Stimulated activated CD4-positive, alpha-beta T cell treated with anti-CD3 and anti-CD28 coated beads, TNF-alpha, amount 100 ng/mL, for 4 hours (primary cell): ENCODE measurements at regions not wholly inside any gene's neighbourhood (a gene's known extent, or its start where the extent isn't known, plus 50 kb on each side); places are given as distances from the start of the nearest gene placed in this dataset.

Experiments used
- DNase-seq, 3 experiments: peaks; one replicate each; pipeline ENCODE4 v3.0.0-alpha.2; 2020; ENCODE audit warnings: low read depth in 3 of 3

DNA sequence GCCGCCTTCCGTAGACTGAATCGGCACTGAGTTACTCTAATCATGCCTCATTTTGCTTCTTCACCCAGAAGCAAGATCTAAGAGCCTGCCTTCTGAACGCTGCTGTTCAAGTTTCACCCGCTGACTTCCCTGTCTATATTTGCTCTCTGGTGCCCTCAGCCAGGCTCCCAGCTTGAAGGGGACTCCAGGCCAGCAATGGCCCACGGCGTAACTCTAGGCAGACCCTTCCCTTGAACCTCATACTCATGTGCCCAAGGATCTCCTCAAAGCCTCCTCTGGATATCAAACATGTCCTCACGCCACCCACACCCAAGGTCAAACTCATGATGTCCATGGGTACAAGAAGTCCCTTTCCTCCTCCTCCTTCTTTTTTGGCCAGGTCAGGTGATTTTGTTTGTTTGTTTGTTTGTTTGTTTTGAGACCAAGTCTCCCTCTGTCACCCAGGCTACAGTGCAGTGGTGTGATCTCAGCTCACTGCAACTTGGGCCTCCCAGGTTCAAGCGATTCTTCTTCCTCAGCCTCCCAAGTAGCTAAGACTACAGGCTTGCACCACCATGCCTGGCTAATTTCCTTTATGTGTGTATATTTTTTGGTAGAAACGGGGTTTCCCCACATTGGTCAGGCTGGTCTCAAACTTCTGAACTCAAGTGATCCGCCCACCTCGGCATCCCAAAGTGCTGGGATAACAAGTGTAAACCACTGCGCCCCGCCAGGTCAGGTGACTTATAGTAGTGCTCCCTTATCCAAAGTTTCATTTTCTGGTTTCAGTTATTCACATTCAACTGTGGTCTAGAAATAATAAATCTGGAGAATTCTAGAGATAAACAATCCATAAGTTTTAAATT lies 239.0 kb downstream of the SYK start:
- DNase-seq: no peak

DNA sequence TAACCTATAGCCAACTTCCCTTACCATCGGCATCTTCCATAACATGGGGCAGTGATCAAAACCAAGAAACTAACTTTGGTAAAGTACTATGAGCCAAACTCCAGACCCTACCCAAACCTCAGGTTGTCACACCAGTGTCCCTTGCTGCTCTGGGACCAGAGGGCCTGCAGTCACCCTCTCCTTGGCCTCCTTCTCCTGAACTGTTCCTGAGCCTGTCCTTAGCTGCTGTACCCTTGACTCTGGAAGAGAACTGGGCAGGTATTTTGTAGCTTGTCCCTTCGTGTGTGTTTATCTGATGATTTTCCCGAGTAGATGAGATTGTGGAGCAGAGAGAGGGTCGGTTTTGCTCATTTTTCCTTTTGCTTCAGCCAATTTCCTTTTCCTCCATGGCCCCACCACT lies 240.4 kb downstream of the SYK start:
- no peak for DNase-seq

DNA sequence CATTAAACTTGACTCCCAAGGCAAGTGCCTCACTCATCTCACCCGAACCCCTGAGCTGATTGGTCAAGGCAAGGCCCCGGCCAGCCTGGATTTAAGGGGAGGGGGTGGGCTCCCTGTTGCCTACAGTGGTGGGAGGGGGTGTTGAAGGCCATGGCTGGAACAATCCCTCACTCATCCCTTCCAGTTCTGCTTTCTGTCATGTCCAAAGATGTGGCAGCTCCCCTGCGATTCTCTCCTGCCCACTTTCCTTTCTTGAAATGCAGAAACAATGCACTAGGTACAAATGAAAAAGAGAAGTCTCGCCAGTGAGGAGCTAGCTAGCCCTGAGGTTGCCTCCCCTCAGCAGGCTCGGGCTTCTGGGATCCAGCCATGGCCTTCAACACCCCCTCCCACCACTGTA lies 240.9 kb downstream of the SYK start:
- no peak for DNase-seq

DNA sequence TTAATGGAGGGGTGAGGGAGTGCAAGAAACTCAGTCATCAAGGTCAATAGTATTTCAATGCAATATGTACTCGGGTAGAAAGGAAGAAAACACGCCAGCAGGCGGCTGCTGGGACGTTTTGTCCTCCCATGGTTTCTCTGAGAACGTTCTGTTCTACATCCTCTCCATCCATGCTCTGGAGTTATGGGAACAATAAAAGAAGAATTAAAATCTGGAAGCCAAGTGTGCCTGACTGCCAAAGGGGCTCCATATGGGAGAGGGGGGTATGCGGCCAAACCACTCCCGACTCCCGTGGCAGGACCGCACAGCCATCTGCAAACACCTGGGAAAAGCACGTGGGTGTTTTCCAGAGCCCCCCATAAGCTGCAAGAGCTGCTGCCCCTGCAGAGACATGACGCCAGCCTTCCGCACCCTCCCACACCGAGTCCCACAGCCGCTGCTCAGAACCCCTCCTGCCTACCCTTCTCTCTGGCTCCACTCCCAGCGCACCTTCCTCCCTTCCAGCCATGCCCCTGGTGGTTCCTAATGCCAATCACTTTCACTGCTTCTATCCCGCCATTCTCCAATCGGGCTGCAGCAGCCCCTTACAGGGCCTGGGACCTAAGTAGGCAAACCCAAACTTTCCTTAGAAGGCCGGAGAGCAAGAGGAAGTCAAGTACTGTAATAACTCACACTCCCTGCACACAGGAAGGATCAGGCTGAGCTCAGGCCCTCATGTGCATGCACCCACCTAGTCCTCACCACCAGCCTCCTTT lies 241.6 kb downstream of the SYK start:
- no peak for DNase-seq

DNA sequence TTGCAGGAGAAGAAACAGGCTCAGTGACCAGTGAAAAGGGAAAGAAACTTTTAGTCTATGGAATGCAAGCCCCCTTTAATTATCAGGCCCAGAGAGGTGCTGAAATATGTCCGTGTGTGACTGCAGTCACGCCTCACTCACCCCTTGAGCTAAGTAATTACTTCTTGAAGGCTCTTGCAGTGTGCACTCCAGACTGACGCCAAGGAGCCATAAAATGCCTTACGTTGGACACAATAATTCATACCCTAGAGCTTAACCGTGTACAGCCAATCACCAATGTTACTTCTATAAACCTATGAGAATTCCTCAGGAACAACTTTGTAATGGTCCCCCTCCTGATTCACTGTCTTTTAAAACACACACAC lies 242.2 kb downstream of the SYK start:
- DNase-seq: no peak

DNA sequence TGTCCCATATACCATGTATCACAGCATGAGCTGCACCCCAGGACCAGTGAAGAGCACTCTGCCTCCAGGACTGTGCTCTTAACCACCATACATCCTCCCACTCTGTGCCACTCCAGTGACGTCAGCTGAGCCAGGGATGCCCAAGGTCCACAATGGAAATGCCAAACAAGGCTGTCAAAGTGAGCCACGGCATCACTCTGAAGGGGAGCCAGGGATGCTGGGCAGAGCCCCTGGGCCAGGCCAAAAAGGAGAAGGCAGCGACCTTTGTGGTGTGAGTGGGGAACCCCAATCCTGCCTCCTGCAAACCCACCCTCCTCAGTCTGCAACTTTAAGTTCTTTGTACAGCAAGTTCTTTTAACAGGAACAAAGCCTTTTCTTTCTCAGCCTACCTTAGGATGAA lies 242.7 kb downstream of the SYK start:
- DNase-seq: no peak

DNA sequence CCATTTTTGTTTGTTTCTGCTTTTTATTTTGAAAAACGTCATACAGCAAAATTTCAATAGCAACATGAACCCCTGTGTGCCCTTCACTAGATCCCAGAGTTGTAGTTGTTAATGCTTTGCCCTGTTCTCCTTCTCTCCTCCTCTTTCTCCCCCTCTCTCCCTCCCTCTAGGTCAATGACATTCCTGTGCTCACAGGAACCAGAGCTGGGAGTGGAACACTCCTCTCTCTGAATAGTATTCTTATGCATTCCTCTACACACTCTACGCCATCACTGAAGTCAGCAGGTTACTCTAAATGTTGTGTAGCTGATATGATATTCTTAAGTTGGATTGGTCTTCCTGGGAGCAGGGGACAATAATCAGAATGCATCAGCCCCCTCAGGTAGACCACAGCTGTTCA lies 243.4 kb downstream of the SYK start:
- DNase-seq: no peak

DNA sequence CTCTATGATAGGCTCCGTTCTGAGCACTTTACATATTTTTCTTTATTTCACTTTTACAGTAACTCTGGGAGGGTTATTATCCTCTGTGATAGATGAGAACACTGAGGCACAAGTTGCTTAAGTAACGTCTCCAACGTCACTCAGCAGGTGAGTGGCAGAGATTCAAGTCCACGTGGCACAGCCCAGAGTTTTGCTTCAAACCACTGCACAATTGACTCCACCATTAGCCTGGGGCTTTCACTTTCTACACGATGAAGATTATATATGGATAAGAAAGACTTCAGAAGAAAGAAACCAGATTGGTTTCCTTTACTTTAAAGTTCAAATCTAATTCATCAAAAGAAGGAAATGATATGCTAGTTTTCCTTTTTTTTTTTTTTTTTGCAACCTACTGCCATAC lies 245.9 kb downstream of the SYK start:
- no peak for DNase-seq

DNA sequence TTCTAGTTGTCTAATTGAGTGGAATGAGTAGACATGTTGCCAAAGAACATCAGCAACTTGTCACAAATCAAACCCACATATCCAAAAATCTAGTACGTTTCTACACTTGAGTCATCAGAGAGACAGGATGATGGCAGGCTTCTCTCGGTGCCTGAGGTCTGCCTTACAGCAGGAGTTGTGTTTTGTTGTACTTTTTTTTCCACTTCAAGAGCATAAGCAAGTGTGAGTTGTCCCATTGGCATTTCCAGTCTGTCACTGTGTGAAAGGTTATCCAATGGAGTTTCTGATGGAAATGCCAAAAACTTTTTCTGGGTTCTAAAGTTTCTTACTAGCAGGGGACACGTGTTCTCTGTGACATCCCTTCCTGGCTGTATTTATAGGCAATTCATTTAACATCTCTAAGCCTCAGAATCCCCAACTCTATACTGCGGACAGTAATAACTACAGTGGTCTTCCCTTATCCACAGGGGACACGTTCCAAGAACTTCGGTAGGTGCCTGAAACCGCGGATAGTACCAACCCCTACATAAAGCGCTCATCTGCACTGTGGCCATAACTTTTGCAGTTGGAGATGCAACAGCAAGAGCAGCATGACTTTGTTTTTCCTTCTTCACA lies 246.5 kb downstream of the SYK start:
- DNase-seq: no peak

DNA sequence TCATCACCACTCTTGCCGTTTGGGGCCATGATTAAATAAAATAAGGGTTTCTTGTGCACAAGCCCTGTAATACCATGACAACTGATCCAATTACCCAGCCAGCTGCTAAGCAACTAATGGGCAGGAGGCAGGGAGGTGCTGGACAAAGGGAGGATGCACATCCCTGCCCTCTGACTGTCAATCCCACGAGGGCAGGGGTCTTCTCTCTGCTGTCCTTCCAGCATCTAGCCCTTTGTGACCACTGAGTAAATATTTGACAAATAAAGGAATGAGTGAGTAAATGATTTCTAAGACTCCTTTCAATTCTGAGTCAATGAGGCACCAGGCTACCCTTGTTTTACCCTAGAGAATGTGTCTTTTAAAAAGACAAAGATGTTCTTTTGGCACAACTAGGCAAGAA lies 247.1 kb downstream of the SYK start:
- no peak for DNase-seq

DNA sequence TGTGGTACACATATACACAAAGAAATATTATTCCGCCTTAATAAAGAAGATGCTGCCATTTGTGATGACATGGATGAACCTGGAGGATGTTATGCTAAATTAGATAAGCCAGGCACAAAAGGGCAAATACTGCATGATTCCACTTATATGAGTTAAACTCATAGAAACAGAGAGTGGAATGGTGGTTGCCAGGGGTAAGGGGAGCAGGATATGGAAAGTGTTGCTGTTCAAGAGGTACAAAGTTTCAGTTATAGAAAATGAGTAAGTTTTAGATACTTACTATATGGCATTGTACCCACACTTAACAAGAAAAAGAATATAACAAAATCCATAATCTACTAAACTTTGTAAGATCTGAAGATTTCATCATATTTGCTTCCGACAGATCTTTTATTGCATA lies 252.2 kb downstream of the SYK start:
- DNase-seq: no peak

DNA sequence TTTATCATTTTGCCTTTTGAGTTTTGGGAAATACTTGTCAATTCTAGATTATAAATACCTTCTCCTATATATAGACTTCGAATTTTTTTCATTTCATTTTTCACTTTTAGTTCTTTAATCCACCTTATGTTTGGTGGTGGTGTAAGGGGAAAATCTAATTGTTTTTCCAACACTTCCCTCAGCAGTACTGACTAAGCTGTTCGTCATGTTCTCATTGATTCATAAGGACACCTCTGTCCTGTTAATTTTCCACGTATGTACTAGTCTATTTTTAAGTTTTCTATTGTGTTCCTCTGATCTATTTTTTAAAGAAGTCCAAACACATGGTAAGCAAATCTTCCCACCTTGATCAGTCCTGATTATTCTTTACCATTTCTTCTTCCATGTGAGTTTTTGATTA lies 254.2 kb downstream of the SYK start:
- DNase-seq: no peak

DNA sequence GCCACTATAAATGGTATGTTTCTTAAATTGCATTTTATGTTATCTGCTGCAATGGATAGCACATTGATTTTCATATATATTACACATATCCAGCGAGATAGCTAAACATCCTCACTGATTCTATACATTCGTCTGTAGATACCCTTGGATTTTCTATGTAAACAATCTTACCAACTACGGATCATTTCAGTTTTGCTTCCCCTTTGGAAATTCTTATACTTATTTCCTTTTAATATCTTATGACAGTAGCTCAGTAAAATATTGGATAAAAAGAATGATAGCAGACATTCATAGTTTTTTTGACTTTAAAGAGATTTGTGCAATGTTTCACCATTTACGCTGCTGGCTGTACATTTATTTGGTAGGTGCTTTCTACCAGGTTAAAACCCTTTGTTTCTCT lies 254.9 kb downstream of the SYK start:
- DNase-seq: no peak

DNA sequence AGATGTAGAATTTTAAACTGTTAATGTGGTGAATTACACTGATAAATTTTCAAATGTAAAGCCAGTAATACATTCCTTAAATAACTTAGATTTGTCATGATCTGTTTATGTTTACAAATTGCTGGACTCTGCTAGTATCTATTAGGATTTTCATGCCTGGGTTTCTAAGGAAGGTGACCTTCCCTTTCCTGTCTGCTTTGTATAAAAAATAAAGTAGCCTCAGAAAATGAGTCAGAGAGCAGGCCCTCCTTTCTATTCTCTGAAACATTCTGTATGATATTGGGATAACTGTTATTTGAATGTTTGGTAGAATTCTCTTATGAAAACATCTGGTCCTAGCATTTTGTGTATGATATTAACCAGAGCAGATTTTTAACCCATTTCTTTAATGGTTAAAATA lies 255.3 kb downstream of the SYK start:
- no peak for DNase-seq

DNA sequence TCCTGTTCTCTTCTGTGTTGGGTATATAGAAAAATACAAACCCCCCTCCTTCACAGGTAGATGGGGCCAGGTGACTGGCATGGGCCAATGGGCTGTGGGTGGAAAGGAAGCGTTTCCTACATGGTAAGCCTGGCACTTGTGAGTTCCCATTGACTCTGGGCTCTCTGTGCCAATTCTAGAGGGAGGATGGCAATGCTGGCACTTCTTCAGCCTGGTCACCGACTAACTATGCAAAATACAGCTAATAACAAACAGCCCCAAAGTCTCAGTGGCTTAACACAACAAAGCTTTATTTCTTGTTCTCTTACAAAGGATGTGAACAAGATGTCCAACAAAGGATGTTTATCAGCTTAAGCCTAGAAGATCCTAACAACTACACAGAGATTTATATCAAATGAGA lies 258.1 kb downstream of the SYK start:
- DNase-seq: no peak

DNA sequence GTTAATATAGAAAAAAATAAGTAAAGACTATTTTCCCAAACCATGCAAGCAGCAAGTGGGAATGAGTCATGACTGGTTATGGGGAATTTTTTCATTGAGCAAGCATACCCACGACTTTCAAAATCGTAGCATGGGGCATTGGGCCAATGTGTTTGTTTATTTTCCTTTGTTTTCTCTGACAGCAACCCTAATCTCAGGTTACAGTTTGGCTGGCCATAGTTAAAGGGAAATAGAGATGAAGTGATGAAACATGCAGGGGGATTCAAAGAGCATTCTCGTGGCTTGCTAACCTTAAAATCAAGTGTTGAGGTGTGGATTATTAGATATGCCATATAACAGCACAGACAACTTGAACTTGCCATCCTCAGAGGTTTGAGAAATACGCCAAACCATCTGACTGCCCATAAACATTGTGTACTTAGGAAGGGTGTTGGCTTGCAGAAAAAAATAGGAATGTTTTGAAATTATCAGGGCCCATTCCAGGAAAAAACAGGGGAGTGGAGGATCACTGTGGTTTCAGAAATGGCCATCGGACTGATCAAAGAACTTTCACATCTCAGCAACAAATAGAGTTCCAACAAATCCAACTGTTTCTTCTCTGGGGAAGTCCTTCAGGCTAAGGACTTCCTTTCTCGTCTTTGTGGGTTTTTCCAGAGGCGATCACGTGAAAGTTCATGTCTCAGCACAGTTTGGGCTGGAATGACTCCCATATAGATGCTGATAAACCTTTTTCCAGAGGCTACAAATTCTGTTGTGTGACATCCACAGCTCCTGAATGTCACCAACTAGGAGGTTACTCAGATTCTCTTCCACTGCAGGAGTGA lies 259.1 kb downstream of the SYK start:
- DNase-seq: no peak

DNA sequence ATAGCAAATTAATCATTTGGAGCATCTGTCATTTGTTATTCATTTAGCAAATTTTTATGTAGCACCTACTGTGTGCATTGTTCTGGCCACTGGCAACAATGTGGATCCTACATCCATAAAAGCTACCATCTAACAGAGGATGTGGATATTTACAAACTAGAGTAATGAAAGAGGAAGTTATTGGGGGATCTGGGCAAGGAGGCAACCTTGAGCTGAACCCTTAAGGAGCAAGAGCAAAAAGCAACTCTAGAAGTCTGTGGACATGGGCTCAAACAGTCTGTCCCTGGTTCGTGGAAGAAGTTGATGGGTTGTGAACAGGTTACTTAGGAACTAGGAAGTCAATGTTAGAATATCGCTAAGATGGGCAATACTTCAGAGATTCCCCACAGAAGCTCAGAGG lies 259.9 kb downstream of the SYK start:
- DNase-seq: no peak

DNA sequence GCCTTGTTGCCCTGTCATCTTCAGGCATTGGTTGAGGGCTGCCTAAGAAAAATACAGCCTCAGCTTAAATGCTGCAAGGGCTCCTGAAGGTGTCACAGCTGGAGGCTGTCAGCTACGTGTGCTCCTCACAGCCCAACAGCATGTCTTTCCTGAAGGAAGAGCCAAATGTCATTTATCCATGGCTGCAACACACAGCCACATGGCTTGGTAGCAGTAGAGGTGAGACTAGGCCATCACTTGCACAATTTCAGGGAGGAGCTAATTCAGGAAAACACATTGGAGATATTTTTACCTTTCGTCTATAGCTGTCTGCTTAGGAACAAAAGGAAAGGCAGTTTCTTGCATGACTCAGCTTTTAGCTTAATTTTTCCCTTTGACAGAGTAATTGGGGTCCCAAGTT lies 260.7 kb downstream of the SYK start:
- DNase-seq: no peak

DNA sequence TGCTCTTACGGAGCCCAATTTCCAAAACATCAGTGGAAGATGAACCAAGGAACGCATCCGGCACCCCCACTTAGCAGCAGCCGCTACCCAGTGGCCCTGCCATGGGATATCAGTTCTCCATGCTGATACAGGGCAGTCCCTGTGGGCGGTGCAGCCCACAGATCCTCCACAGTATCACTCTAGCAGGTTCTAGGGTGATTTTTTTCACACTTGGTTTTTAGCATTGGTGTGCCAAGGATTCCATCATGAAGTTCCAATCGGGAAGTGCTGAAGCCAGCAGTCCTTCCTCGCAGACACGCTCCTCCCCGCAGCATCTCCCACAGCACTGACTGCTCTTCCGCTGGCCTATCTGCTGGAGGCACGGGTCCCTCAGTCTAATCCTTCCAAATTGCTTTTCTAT lies 261.9 kb downstream of the SYK start:
- no peak for DNase-seq

DNA sequence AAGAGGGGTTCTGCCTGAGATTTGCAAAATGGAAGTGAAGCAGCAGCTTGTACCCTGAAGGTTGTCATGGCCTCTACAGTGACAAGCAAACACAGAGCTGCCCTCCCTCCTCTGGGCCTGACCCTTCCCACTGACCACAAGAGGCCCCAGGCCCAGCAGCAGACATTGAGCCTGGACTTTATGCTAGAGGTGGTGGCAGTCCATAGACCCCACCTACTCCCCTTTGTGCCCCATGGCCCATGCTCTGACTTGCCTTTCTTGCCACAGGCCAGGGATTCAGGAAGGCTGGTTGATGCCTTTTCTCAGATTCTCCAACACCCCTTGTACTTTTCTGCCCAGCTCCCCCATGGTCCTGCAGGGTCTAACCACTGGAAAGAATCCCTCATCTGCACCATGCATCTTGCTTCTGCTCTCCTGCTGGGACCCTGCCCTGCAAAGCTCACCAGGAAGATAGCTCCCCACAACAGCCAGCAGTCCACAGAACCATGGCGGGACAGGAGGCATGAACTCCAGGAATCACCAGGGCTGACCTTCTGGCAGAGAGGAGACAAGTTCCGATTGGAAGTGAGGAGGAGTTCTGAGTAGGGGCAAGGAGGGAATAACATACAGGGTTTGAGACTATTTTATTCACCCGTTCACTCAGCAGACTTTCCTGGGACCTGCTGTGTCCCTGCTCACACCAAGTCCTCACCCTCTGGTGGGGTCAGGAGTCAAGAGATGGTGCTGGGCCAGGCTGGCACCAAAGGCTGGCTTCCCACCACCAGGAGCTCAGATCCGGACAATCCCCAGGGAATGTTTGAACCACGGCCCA lies 263.8 kb downstream of the SYK start:
- DNase-seq: no peak

DNA sequence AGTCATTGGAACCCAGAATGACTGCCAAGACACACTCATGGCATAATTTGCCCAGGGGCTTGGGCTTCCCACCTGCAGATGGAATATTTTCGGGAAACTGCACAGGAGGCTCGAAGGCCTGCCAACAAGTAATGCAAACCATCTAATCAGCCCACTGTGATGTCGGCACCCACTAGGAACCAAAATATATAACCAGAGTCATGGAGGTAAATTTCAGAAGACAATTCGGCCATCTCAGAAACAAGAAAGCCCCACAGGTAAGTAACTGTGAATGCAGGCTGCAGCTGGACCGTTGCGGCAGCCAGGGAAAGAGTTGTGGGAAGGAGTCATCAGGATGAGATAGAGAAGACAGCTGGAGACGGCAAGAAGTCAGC lies 264.4 kb downstream of the SYK start:
- no peak for DNase-seq
